GM18909 (cell line): ENCODE measurements at regions not wholly inside any gene's neighbourhood (a gene's known extent, or its start where the extent isn't known, plus 50 kb on each side); places are given as distances from the start of the nearest gene placed in this dataset.

Source experiments
- ATAC-seq: cut with Tn5 transposase; IDR thresholded peaks from one replicate; pipeline ENCODE4 v1.9.1; 2021; ENCODE audit warnings: mild to moderate bottlenecking; ENCODE audit not compliant: unreplicated experiment, poor library complexity

DNA sequence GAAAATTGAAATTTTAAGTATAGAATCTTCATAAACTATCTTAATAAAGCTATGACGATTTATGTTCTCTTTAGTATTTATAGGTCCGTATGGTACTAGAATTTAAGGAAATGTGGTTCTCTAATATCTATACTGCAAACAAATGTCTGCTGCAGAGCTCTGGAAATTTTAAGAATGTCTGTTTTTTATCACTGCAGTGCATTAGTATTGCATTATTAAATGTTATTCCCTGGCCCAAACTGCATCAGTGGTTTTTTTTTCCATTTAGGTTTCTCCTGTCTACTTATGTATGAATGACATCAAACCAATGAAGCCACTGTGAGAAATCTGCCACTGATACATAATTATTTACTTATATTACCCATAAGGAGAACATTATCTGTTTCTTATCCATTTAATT, 211.4 kb upstream of the CD180 start:
- no peak for ATAC-seq

DNA sequence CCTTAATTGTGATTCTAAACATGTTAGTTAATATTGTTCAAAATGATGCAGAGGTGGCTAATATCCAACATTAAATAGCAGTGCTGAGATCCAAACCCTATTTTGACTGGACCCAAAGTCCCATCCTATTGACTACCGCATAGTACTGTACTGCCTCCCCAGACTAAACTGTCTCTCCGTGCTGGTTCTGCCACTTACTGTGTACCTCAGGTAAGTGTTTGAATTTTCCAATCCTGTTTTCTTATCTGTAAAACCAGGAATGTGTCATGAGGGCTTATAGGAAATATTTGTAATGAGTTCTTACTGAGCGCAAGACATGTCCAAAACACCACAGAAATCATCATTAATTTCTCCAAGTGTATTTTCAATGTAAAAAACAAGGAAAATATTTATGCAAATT, 209.2 kb upstream of the CD180 start:
- ATAC-seq, result no peak

DNA sequence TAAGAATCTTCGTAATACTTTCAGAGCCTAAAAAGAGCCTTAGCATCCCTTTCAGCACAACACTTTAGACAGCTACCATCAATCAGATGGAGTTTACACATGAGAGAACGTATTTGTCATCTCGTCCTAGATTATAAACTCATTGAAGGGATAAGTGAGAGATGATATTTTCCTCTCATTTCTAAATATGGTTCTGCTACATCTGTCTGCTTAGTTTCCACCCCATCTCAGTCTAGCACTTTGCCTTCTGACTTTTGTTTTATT, 208.4 kb upstream of the CD180 start:
- no peak for ATAC-seq

DNA sequence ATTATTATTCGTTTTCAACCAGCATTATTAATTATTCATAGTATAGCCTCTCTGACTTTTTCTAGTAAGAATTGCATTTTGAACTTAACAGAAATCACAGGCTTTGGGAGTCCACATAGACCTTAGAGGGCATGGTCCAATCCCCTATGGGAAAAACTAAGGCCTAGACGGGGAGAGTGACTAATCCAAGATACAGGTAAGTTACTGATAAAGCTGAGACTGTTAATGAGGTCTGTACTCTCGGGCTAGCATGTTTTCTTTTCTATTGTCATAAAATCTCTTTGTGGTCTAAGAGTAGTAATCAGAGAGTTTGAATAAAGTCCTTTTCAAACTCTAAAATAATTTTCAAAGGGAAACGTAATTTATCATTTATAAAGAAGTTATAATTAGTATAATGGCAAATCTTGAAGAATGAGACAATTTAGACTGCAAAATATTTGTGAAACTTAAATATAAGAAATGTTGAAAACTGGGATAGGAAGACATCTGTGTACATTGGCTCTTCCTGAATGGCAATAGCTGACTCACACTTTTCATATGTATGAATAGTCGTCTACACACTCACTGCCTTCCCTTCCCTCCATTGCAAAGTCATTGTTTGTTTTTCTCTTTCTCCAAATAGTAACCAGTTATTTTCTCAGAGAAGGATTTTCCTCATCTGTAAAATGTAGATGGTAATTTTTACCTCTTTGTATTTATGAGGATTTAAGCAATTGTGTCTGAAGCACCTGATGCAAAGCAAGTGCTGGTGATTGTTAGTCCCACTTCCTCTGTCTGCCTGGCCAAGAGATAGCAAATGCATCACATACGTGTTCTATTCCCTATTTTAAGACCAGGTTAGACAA, 207.9 kb upstream of the CD180 start:
- ATAC-seq, result no peak

DNA sequence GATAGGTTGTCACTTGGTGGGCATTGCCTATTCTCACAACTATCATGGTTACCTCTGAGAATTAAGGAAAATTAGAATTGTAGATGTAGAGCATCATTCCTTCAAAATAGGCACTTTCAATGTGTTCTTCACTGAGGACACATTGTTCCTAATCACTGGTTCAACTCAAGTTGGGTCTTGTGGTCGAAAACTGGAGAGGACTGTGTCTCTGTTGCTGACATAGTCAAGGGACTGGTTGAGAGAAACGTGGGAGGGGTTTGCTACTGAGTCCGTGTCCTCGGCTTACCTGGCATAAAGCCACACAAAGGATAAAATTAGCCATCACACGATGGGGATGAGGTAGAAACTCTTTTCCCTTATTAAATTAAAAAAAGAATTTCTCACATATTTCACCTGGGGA, 205.9 kb upstream of the CD180 start:
- no peak for ATAC-seq

DNA sequence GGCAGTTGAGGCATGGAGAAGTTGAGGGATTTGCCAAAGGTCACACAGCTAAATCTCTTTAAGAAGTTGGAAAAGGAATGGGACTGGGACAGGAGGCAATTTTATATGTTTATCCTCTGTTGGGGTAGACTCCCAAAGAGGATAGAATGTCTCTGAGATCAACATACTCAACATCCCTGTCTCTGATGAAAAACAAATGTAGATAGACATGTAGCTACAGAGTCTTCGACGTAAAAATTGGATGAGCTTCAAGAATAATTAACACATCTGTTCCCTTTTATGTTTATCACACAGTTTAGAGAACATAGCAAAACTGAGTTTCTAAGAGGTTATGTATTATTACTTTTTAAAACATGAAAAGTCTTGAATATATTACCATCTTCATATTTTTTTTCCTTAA, 204.6 kb upstream of the CD180 start:
- no peak for ATAC-seq

DNA sequence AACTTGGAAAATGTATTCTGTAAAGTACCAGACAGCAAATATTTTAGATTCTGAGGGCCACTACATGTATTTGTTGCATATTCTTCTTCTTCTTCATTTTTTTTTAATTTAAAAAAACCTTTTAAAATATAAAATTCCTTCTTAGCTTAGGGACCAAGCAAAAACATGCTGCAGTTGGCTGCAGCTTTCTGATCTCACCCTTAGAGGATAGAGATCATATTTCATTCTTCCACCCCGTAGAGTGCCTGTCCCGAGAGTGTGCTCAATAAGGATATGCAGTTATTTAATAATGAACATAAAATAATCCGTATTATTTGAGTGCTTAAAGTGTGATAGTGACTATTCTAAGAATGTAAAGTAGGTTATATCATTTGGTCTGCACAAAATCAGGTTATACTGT, 204.2 kb upstream of the CD180 start:
- ATAC-seq, result no peak

DNA sequence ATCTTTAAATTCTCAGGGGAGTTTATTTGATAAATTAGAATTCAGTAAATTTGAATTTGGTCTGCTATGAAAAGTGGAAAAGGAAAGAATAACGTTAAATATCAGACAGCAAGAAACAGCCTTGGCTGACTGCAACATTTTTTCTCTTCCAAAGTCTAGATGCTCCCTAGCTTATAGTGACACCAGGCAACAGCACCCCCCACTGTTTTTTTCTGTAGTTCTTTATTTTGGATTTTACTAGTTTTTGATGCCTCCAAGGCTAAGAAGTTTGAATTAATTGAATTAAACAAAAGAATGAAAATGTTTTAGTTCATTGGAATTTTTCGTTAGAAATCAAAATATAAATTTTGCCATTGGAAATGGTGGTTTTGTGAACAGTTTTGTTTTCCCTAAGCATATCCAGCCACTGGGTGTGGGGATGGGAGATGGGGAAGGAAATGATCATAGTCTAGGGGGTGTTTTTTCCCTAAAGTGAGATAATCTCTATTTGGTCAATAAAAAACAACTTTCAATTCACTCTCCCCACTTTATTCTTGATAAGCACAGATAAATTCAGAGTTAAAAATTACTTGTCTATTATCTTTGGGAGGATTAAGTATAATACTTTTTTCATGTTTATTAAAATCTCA, 199.3 kb upstream of the CD180 start:
- no peak for ATAC-seq

DNA sequence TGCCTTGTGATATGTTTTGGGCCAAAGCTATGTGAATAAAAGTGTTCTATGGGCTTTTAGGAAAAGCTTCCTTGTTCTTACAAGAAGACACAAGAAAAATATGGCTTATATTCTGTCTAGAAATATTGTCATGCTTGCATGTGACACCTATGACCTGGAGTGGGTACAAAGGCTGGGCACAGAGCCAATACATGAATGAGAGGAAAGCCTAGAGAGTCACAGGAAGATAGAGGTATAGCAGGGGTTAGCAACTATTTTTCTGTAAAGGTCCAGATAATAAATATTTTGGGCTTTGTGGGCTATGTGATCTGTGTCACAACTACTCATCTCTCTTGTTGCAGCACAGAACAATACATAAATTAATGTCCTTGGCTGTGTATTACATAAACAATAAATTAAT, 196.6 kb upstream of the CD180 start:
- no peak for ATAC-seq

DNA sequence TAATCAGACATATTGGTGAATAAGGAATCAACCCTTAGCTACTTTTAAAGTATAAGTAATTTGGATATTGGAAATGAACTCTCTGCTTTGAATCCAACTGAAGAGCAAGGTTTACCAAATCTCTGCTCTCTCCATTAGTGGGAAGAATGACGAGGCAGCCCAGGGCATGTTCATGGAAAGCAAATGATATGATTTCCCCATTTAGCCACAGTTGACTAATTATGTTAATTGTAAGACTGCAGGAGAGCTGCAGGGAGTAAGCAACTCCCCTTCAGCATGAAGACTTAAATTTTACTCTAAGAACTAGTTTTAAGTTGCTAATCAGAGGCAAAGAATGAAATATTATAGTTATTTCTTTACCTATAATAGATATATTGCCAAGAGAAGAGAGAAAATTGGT, 194.3 kb upstream of the CD180 start:
- ATAC-seq, result no peak

DNA sequence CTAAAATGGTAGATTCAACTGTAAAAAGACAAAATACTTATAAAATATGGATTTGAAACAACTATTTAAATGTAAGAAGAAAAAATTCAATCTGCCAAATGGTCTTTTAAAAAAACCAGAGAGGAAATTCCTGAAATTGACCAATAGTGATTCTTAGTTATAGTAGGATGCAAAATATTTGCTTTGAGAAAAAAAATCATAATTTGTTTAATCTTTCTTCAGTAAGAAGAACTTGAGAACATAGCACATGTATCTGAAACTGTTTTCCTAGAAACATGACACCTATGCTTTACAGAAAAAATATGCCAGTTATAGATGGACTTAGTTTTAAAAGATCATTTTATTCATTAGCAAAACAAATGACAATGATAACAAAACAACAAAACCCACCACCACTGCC, 186.9 kb upstream of the CD180 start:
- ATAC-seq, result no peak

DNA sequence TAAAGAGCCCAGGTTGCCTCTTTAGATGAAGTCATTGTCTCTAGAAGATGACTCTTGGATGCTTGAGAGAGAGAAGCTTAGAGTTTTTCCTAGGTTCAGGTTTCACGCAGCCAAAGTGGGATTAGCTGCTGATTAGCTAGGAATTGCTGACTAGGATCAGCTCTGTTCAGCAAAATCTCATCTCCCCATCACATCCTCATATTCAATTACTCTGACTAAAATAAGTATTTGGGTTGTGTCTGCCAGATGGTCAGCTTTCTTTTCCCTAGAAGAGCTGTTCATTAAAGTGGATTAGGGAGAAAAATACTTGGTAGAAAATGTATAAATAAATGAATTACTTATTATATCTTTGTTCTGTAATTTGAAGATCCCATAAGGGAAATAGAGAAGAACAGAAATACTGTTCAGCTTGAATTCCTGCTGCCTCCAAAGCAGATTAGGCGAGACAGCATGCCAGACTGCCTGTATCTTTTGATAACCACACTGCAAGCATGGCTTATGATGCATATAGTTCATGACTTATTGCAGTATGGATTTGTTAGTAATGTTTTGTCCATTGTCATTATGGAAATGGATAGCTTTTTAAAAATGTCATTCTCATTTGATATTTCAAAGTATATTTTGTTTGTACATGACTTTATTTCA, 184.8 kb upstream of the CD180 start:
- no peak for ATAC-seq

DNA sequence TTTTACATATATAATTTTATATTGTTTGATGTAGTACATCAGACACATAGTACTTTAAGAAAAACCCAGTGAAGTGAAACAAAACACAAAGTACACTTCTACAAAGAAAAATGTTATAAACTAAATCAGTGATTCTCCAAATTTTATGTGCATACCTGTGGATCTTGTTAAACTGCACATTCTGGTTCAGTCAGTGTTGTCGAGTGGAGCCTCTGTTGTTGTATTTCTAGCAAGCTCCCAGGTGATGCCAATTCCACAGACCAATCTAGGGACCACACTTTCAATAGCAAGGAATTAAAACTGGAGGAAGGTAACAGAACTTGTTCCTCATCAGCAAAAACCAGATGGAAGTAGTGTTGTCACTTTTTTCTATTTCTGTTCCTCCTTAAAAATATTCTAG, 183.8 kb upstream of the CD180 start:
- ATAC-seq, result no peak

DNA sequence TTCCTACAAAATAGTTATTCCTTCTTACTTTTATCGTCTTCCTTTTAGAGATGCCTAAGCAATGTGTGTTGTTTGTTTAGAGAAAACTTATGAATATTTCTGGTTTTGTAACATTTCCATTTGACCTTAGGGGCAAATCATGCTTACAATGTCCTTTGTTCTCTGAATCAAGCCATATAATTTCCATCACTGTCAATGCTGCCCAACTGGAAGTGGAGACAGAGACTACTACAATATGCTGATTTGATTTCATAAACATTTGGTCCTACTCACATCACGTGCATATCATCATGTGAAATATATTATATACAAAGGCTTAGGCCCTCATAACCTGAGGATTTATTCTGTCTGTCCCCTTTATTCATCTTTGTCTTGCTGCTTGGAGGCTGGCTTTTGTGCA, 183.2 kb upstream of the CD180 start:
- ATAC-seq, result no peak

DNA sequence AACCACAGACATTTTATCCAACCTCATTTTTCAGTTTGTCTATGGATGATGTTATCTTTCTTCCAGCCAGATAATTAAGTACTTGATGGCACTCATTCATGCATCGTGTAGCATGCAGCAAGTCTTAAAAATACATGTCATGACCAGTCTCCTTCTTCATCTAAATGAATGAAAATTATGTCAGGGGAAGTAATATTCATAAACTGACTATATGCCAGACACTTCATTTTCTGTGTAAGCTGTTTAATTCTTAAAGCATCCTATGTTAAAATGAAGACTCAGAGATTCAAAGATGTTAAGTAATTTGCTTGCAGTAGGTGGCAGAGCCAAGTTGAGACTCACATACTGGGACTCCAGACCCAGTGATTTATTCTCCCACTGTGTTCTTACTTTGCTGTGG, 181.7 kb upstream of the CD180 start:
- no peak for ATAC-seq

DNA sequence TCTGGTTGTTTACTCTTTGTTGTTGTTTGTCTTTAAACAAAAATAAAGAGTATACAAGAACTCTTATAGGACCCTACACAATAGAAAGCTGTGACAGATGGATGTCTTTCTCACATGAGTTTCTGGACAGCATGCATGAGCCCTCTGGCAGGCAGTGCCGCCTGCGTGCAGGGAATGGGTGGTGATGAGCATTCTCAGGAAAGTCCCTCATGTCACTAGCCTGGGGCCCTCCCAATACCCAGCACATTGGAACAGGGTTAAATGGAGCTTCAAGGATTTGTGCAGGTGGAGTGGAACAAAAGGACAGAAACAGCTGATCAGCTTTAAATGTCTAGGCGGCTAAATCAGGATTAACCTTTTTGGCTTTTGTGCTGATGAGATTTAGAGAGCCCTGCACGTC, 181.0 kb upstream of the CD180 start:
- no peak for ATAC-seq

DNA sequence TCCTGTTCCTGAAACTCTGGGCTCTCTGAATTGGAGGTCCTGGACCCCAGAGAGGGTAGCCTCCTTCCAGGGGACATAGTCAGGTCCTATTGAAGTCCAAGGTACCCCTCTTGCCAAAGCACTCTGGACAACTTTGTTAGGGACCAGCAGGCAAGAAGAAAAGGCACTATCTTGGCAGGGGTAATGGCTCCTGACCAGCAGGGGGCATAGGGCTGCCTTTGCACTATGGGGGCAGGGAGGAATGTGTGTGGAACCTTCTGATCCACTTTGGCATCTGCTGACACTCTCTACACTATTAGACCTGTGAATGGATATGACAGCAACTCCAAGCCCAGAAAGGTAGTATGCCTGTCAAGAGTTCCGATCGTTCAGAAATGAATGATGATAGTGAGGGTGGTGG, 179.0 kb upstream of the CD180 start:
- no peak for ATAC-seq

DNA sequence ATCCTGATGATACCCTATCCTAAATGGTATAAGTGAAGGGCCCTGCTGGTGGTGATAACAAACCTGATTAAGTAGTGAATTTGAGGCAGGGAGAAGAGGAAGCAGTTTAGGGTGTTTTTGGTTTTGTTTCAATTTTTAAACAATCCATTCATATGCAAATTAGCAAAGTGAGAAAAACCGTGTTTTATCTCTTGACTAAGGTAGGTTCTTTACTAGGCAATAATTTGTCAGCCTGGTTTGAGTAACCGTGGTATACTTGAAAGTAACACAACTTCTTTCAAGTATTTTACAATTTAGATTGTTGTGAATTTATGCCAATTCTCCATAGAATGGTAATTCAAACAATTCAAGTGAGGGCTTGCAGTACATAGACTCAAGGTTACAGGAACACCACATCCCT, 177.8 kb upstream of the CD180 start:
- no peak for ATAC-seq

DNA sequence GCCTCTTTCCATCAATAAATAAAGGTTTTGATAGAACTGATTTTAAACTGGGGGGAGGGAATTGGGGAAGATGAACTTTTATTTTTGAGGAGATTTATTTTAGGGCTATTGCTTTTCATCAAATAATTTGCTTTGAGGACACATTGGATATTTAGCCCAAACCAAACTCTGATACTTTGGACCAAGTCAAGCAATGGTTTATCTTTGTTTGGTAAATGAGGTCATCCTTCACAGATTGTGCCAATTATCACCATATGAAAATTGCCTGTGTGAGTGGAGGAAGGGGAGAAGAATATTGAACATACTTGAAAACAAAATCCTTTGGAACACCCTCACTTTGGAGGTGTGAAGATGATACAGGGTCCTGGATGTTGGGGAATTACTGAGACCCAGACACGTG, 176.9 kb upstream of the CD180 start:
- no peak for ATAC-seq

DNA sequence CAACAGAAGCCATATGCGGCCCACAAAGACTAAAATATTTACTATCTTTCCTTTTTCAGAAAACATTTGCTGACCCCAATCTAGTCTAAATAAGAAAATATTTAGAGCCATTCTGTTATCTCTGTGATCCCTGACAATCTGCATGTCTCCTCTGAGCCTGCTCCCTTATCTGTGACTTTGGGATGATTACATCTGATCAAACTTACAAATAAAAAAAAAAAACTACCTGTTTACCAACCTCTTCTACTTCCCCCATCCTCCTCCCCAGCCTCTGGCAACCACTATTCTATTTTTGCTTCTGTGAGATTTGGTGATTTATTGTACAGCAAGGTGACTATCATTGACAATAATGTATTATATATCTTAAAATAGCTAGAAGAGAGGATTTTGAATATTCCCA, 176.3 kb upstream of the CD180 start:
- ATAC-seq, result no peak

DNA sequence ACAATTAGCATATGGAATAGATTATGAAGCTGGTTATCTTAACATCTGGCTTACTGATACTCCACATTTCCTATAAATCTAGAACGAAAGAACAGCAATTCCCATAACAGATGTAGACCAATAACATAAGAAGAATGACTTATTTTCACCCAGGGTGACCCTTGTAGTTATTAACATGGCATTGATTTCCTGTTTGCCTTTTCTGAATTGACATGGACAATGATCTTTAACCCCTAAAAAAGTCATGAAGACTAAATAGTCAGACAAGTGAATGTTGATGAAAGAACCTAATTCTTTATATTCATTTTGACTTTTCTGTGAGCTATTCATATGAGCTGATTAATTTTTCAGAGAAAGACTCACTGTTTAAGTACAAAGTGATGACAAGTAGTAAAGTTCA, 175.3 kb upstream of the CD180 start:
- no peak for ATAC-seq
